GM12878 (cell line): ENCODE measurements at regions not wholly inside any gene's neighbourhood (a gene's known extent, or its start where the extent isn't known, plus 50 kb on each side); places are given as distances from the start of the nearest gene placed in this dataset.

ENCODE experiments used
- ATAC-seq: fragments of 200-7000 bp; cut with Tn5 transposase; 3 replicates; pipeline ENCODE4 v1.9.1; 2020; ENCODE audit warnings: mild to moderate bottlenecking, moderate library complexity
- BruUV-seq: library from RNA; stranded (reverse); fragments of 400-500 nt; replicated peaks from 2 replicates; lab custom pipeline; 2021; lab: Mats Ljungman, UMichigan
- CTCF ChIA-PET: fragments of 300-600 bp; sonication (Branson Sonifier 250); formaldehyde crosslinking; extraction: SDS; loops from one replicate; lab custom pipeline; 2021; ENCODE audit warnings: inconsistent platforms; lab: Yijun Ruan, JAX
- POLR2A ChIA-PET: fragments of 350-600 bp; formaldehyde crosslinking; extraction: SDS; loops from one replicate; lab custom pipeline; 2021; ENCODE audit warnings: inconsistent platforms; lab: Charles Lee
- RAD21 ChIA-PET: fragments of 300-600 bp; sonication (Branson Sonifier 250); formaldehyde crosslinking; loops from one replicate; lab custom pipeline; 2023; ENCODE audit warnings: antibody characterized with exemption; ENCODE audit not compliant: unreplicated experiment; lab: Charles Lee
- SMC1A ChIA-PET: fragments of 300-600 bp; sonication (Branson Sonifier 250); formaldehyde crosslinking; loops from one replicate; lab custom pipeline; 2023; ENCODE audit not compliant: unreplicated experiment, uncharacterized antibody; lab: Charles Lee
- DNase-seq: peaks from one replicate; pipeline ENCODE4 v3.0.0-alpha.2; 2011; ENCODE audit warnings: low read depth, low spot score
- FAIRE-seq: peaks from 3 replicates; lab custom pipeline; 2011; peaks lifted over from hg19 to GRCh38; lab: Jason Lieb, UNC
- H2AFZ ChIP-seq: 2 replicates; pipeline ENCODE4 v1.6.0; 2011; ENCODE audit warnings: low read depth, low read length, control low read depth; ENCODE audit not compliant: control insufficient read depth
- H3K27ac ChIP-seq: 2 replicates; pipeline ENCODE4 v1.5.1; 2011; ENCODE audit warnings: control low read depth; ENCODE audit not compliant: control insufficient read depth, insufficient read depth
- H3K27me3 ChIP-seq, 2 experiments: replicated peaks in 1 of 2; 2 replicates each; pipeline versions ENCODE4 v1.6.0 to v1.6.1; 2011; ENCODE audit warnings: low read length in 1 of 2; ENCODE audit not compliant: control insufficient read depth in 2 of 2, insufficient read depth in 2 of 2
- H3K36me3 ChIP-seq, 2 experiments: 2 replicates each; pipeline ENCODE4 v1.5.1; 2011; ENCODE audit warnings: low read length in 1 of 2; ENCODE audit not compliant: control insufficient read depth in 2 of 2, insufficient read depth in 2 of 2
- H3K4me1 ChIP-seq: 2 replicates; pipeline ENCODE4 v1.6.1; 2011; ENCODE audit warnings: mild to moderate bottlenecking, low read length, moderate library complexity, mixed read lengths; ENCODE audit not compliant: control insufficient read depth, insufficient read depth
- H3K4me2 ChIP-seq: 2 replicates; pipeline ENCODE4 v1.6.0; 2011; ENCODE audit warnings: control low read depth; ENCODE audit not compliant: control insufficient read depth, insufficient read depth
- H3K4me3 ChIP-seq: fragments of 200-600 bp; sonication (generic); 2 replicates; pipeline ENCODE4 v1.5.1; 2016
- H3K79me2 ChIP-seq: 2 replicates; pipeline ENCODE4 v1.6.0; 2011; ENCODE audit warnings: low read length; ENCODE audit not compliant: control insufficient read depth, insufficient read depth
- H3K9ac ChIP-seq: 2 replicates; pipeline ENCODE4 v1.8.0; 2011; ENCODE audit warnings: low read length, control low read depth, mixed read lengths; ENCODE audit not compliant: control insufficient read depth, insufficient read depth
- H3K9me3 ChIP-seq: replicated peaks from 3 replicates; pipeline ENCODE4 v1.5.1; 2011; ENCODE audit warnings: mild to moderate bottlenecking, low read length; ENCODE audit not compliant: control insufficient read depth, insufficient read depth
- H4K20me1 ChIP-seq: 2 replicates; pipeline ENCODE4 v1.6.0; 2011; ENCODE audit not compliant: control insufficient read depth, insufficient read depth
- CBX5 ChIP-seq: sonication (generic); IDR thresholded peaks from 2 replicates; pipeline ENCODE4 v1.6.1; 2016; ENCODE audit warnings: low read depth, moderate library complexity, mild to moderate bottlenecking, inconsistent platforms
- CEBPB ChIP-seq, 2 experiments: fragments of 150-350 bp in 1 of 2; IDR thresholded peaks; 2 replicates each; pipeline ENCODE4 v1.6.1; 2012 to 2014; ENCODE audit warnings: low read depth in 2 of 2, low read length in 2 of 2, borderline replicate concordance in 1 of 2, inconsistent platforms in 1 of 2
- CEBPZ ChIP-seq: fragments of 150-350 bp; IDR thresholded peaks from 2 replicates; pipeline ENCODE4 v1.6.1; 2016; ENCODE audit warnings: low read depth, low read length
- CHD1 ChIP-seq: IDR thresholded peaks from 2 replicates; pipeline ENCODE4 v1.6.1; 2012; ENCODE audit warnings: low read depth, low read length, improper control_type of control experiment
- CHD4 ChIP-seq: fragments of 200-600 bp; sonication (generic); IDR thresholded peaks from 2 replicates; pipeline ENCODE4 v1.6.1; 2016; ENCODE audit warnings: mild to moderate bottlenecking
- E2F4 ChIP-seq: IDR thresholded peaks from 2 replicates; pipeline ENCODE4 v1.6.1; 2012; ENCODE audit warnings: low read depth, low read length, improper control_type of control experiment
- FOS ChIP-seq: IDR thresholded peaks from 3 replicates; pipeline ENCODE4 v1.6.1; 2011; ENCODE audit warnings: borderline replicate concordance; ENCODE audit not compliant: insufficient read length; ENCODE audit errors: extremely low read depth
- GATAD2B ChIP-seq: fragments of 450-650 bp; conservative IDR thresholded peaks from 2 replicates; pipeline ENCODE4 v1.6.1; 2017; ENCODE audit warnings: low read depth, mild to moderate bottlenecking, moderate library complexity
- LARP7 ChIP-seq: fragments of 450-650 bp; IDR thresholded peaks from 2 replicates; pipeline ENCODE4 v1.6.1; 2017; ENCODE audit warnings: mild to moderate bottlenecking
- MLLT1 ChIP-seq: fragments of 450-650 bp; IDR thresholded peaks from 2 replicates; pipeline ENCODE4 v1.6.1; 2016; ENCODE audit warnings: mild to moderate bottlenecking
- POLR2AphosphoS5 ChIP-seq: IDR thresholded peaks from 2 replicates; pipeline ENCODE4 v1.6.1; 2011; ENCODE audit warnings: mild to moderate bottlenecking, low read length, inconsistent platforms
- SIN3A ChIP-seq: IDR thresholded peaks from 2 replicates; pipeline ENCODE4 v1.6.1; 2012; ENCODE audit warnings: low read depth, low read length, improper control_type of control experiment
- SMAD1 ChIP-seq: fragments of 450-650 bp; IDR thresholded peaks from 2 replicates; pipeline ENCODE4 v1.6.1; 2018; ENCODE audit warnings: mild to moderate bottlenecking, low read depth; ENCODE audit not compliant: partially characterized antibody
- SPI1 ChIP-seq: IDR thresholded peaks from 2 replicates; pipeline ENCODE4 v1.6.1; 2011; ENCODE audit warnings: low read depth, mild to moderate bottlenecking, low read length, moderate library complexity, borderline replicate concordance; ENCODE audit not compliant: insufficient read depth
- SRF ChIP-seq, 2 experiments: IDR thresholded peaks; 2 replicates each; pipeline ENCODE4 v1.6.1; 2011; ENCODE audit warnings: low read depth in 2 of 2, low read length in 2 of 2, mild to moderate bottlenecking in 1 of 2, moderate library complexity in 1 of 2
- YBX1 ChIP-seq: fragments of 450-650 bp; IDR thresholded peaks from 2 replicates; pipeline ENCODE4 v1.6.1; 2016; ENCODE audit warnings: antibody characterized with exemption
- ZNF207 ChIP-seq: fragments of 450-650 bp; IDR thresholded peaks from 2 replicates; pipeline ENCODE4 v1.6.1; 2014; ENCODE audit warnings: antibody characterized with exemption, mild to moderate bottlenecking, borderline replicate concordance
- WGBS: methylation state at CpG from one replicate; pipeline ENCODE4 v1.1.6; 2016; ENCODE audit warnings: low lambda C conversion rate; ENCODE audit not compliant: insufficient replicate concordance, insufficient coverage; ENCODE audit errors: missing lambda C conversion rate; 5-methylcytosine and 5-hydroxymethylcytosine counted together
- in situ Hi-C: fragments of 300-500 bp; cut with MboI; formaldehyde crosslinking; loops from 9 replicates; pipeline ENCODE4 v1.14.3; 2018; ENCODE audit warnings: mixed read lengths
- intact Hi-C: fragments of 100-400 bp; cut with micrococcal nuclease; formaldehyde crosslinking; loops from one replicate; pipeline ENCODE4 v1.14.2; 2022; ENCODE audit not compliant: unreplicated experiment

GRCh38 chr9:105066275-105066865, 138.4 kb upstream of the ABCA1 start (continued):
- TF ChIP-seq POLR2AphosphoS5, result no peak
- TF ChIP-seq, all 136 proteins: peak for 0

GRCh38 chr9:105067895-105068580, 140.1 kb upstream of the ABCA1 start:
- WGBS, result 60% methylated on average over 3 of the region's 3 CpGs
- intact Hi-C loops, result no loop called here
- Histone ChIP-seq H4K20me1 (no peaks in the 10 kb centered on the region), H3K9me3 (no peaks in the 10 kb centered on the region), H3K4me1 (peaks cover 11% of the 10 kb centered on the region), H3K4me2 (no peak overlapping the region), H3K9ac (no peak overlapping the region), H3K4me3 (no peak overlapping the region), H3K27ac (no peak overlapping the region), H2AFZ (no peak overlapping the region), H3K36me3 (no peaks in the 10 kb centered on the region), H3K79me2 (no peaks in the 10 kb centered on the region), H3K27me3 (no peaks in the 10 kb centered on the region)
- no TSS peak for BruUV-seq
- ChIA-PET RAD21 (no interaction called here), SMC1A (no interaction called here), CTCF (no interaction called here), POLR2A (no interaction called here)
- in situ Hi-C loops, result no loop called here
- DNase-seq (no peak), ATAC-seq (no peak), FAIRE-seq (no peak)
- TF ChIP-seq SIN3A, result no peak
- no peak for TF ChIP-seq YBX1
- TF ChIP-seq E2F4, result no peak
- TF ChIP-seq GATAD2B, result no peak
- TF ChIP-seq CHD4, result no peak
- no peak for TF ChIP-seq CEBPZ
- TF ChIP-seq FOS, result no peak
- TF ChIP-seq SRF (IDR thresholded peaks at IDR 0.05; ENCODE audit: low read depth in 2 of 2, low read length in 2 of 2), result no peak
- no peak for TF ChIP-seq MLLT1
- TF ChIP-seq CBX5, result no peak
- no peak for TF ChIP-seq ZNF207
- no peak for TF ChIP-seq CEBPB (IDR thresholded peaks at IDR 0.05; ENCODE audit: borderline replicate concordance in 1 of 2, low read depth in 2 of 2, low read length in 2 of 2)
- TF ChIP-seq SPI1, result no peak
- no peak for TF ChIP-seq SMAD1
- TF ChIP-seq LARP7, result no peak
- no peak for TF ChIP-seq CHD1
